HG03571 (cell line): ENCODE measurements at regions not wholly inside any gene's neighbourhood (a gene's known extent, or its start where the extent isn't known, plus 50 kb on each side); places are given as distances from the start of the nearest gene placed in this dataset.

ENCODE experiments used
- ATAC-seq: cut with Tn5 transposase; IDR thresholded peaks from one replicate; pipeline ENCODE4 v1.9.1; 2021; ENCODE audit not compliant: unreplicated experiment

GRCh38 chr12:127205781-127206555 lies 1061.0 kb upstream of the TMEM132C start:
- ATAC-seq = no peak

- no peak for ATAC-seq
These were observed 1057.7 kb upstream of the TMEM132C start for GRCh38 chr12:127209318-127209717.

- ATAC-seq = no peak
These were observed 1052.8 kb upstream of the TMEM132C start for GRCh38 chr12:127214186-127214585.

GRCh38 chr12:127223011-127223410 lies 1044.0 kb upstream of the TMEM132C start:
- no peak for ATAC-seq

GRCh38 chr12:127223731-127224130 lies 1043.2 kb upstream of the TMEM132C start:
- ATAC-seq = no peak

GRCh38 chr12:127230843-127231260 lies 1036.1 kb upstream of the TMEM132C start:
- ATAC-seq = no peak

- no peak for ATAC-seq
These were observed 1035.6 kb upstream of the TMEM132C start for GRCh38 chr12:127231371-127231770.

GRCh38 chr12:127233016-127233415 lies 1034.0 kb upstream of the TMEM132C start:
- no peak for ATAC-seq

GRCh38 chr12:127235761-127236160 lies 1031.2 kb upstream of the TMEM132C start:
- ATAC-seq = no peak

GRCh38 chr12:127236491-127236890 lies 1030.5 kb upstream of the TMEM132C start:
- no peak for ATAC-seq

GRCh38 chr12:127237151-127237550 lies 1029.8 kb upstream of the TMEM132C start:
- no peak for ATAC-seq

- ATAC-seq = no peak
These were observed 1028.9 kb upstream of the TMEM132C start for GRCh38 chr12:127238107-127238506.

GRCh38 chr12:127239781-127240180 lies 1027.2 kb upstream of the TMEM132C start:
- no peak for ATAC-seq

GRCh38 chr12:127240249-127240929 lies 1026.6 kb upstream of the TMEM132C start:
- no peak for ATAC-seq

GRCh38 chr12:127241072-127241817 lies 1025.7 kb upstream of the TMEM132C start:
- ATAC-seq = no peak

GRCh38 chr12:127245009-127245408 lies 1022.0 kb upstream of the TMEM132C start:
- no peak for ATAC-seq

GRCh38 chr12:127245437-127245836 lies 1021.5 kb upstream of the TMEM132C start:
- ATAC-seq = no peak

GRCh38 chr12:127247937-127248336 lies 1019.0 kb upstream of the TMEM132C start:
- ATAC-seq = no peak

GRCh38 chr12:127249428-127249827 lies 1017.5 kb upstream of the TMEM132C start:
- ATAC-seq = no peak

- ATAC-seq = no peak
These were observed 1013.1 kb upstream of the TMEM132C start for GRCh38 chr12:127253797-127254327.

GRCh38 chr12:127254420-127254955 lies 1012.5 kb upstream of the TMEM132C start:
- no peak for ATAC-seq
